ENCODE measurements at regions not wholly inside any gene's neighbourhood (a gene's known extent, or its start where the extent isn't known, plus 50 kb on each side); places are given as distances from the start of the nearest gene placed in this dataset.

DNA sequence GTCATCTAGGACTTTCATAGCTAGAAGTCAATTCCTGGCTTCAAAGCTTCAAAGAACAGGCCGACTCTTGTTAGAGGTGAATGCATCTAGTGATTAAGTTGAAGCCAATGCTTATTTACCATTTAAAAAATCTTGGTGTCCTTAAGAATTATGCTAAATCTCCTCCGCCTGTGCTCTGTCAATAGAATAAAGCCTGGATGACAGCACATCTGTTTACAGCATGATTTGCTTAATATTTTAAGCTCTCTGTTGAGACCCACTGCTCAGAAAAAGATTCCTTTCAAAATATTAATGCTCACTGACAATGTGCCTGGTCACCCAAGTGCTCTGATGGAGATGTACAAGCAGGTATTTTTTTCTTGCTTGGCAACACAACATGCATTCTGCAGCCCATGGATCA is 649.1 kb upstream of the USP24 start:
- DNase-seq: no peak
- Mint-ChIP-seq H3K4me1 (no peaks in the 10 kb centered on the region), H3K9me3 (no peaks in the 10 kb centered on the region), H3K4me3 (no peak overlapping the region), H3K27ac (no peak overlapping the region), H3K36me3 (ENCODE audit: low read depth) (no peaks in the 10 kb centered on the region), H3K27me3 (peaks cover 2% of the 10 kb centered on the region)
- ChIA-PET POLR2A (no interaction called here), CTCF (interaction anchor here (0.8 kb wide), 1 partner anchor 22 kb away, joined by 3 read pairs; no protein-coding TSS in a partner anchor)

DNA sequence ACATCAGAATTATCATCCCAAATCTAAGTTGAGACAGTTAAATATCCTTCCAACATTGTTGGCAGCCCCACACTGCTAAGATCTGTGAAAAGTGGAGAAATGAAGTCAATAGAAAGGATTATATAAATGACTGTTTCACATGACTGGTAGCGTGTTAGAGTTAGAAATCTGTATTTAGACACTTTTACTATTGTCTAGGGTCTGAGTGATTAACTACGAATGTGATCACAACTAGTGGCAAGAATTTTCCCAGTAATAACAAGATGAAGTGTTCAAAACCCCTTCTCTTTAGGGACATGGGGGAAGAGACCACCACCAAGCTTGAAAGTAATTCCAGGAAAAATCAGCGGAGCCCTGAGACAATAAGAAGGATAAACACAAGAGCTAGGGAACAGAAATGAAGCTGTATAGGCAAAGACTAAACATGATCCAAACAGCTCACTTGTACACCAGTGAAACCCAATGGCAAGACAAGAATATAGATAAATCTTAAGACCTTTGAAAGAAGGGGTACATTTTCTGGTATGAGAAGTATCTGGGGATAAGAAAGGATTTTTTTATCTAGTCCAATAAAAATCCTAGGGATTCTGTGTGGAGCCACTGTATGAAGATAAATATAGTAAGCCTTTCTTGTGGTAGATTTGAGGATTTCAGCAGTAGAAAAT is 646.6 kb upstream of the USP24 start:
- Mint-ChIP-seq H3K27ac (no peak overlapping the region), H3K4me1 (no peaks in the 10 kb centered on the region), H3K9me3 (no peaks in the 10 kb centered on the region), H3K27me3 (peaks cover 2% of the 10 kb centered on the region), H3K36me3 (ENCODE audit: low read depth) (no peaks in the 10 kb centered on the region), H3K4me3 (no peak overlapping the region)
- POLR2A ChIA-PET: no interaction called here
- DNase-seq: no peak
- CTCF ChIA-PET: no interaction called here

DNA sequence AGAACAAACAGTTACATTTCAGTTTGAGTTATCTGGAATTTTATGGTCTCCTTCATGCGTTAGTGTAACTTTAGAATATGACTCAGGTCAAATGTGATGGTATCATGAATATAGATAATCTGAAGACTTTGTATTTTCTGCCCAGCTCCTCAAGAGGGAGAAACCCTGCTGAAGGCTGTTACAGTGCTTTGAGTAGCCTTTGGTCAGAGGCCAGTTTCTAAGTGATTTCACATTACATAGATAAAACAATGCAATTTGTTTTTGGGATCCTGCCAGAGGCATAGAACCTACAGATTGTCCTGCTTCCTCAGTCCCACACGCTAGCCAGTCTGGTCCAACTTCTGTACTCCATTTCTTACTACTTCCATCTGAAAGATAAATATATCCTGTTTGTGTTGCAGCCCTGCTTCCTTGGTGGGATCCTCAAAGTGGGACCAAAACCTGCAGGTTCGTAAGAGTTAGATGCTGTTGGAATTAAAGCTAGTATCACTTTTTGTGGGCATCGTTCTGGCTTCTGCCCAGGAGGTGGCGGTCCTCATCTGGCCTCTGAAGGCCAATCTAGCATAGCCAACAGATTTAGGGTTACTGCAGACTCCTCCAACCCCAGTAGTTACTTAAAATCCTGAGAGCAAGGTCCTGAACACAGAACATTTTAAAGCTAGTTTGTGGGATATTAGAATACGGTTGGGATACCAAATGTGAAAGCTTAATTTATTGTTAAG is 645.8 kb upstream of the USP24 start:
- Mint-ChIP-seq H3K36me3 (ENCODE audit: low read depth) (no peaks in the 10 kb centered on the region), H3K4me3 (no peak overlapping the region), H3K27ac (no peak overlapping the region), H3K27me3 (peaks cover 4% of the 10 kb centered on the region), H3K4me1 (no peaks in the 10 kb centered on the region), H3K9me3 (no peaks in the 10 kb centered on the region)
- POLR2A ChIA-PET: no interaction called here
- no peak for DNase-seq
- CTCF ChIA-PET: interaction anchor here (0.5 kb wide), 2 partner anchors 485 to 610 kb away, joined by 3 to 4 read pairs; no protein-coding TSS in a partner anchor

DNA sequence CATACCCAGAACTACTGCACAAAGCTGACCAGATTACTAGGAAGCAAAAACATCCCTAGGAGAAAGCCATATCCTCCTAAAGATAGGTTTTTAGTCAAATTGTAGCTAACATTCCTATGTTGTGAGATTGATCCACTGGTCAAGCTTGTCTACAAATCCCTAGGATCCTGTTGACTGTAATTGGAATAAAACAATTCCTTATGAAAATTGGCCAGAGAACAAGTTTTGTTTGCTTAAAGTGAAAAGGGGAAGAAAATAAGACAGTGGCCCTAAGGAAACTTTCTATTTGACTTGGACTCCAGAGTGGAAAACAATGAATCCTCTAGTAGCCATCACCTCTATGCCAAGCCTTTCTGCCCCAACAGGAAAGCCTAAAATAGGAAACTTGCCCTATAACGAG is 645.2 kb upstream of the USP24 start:
- no peak overlapping the region for H3K27ac Mint-ChIP-seq
- DNase-seq: no peak
- no peaks in the 10 kb centered on the region for H3K36me3 Mint-ChIP-seq (ENCODE audit: low read depth)
- H3K4me3 Mint-ChIP-seq: no peak overlapping the region
- ChIA-PET POLR2A (no interaction called here), CTCF (interaction anchor here (0.5 kb wide), 1 partner anchor 610 kb away, joined by 3 read pairs; no protein-coding TSS in a partner anchor)
- H3K9me3 Mint-ChIP-seq: no peaks in the 10 kb centered on the region
- peaks cover 4% of the 10 kb centered on the region for H3K27me3 Mint-ChIP-seq
- no peaks in the 10 kb centered on the region for H3K4me1 Mint-ChIP-seq

DNA sequence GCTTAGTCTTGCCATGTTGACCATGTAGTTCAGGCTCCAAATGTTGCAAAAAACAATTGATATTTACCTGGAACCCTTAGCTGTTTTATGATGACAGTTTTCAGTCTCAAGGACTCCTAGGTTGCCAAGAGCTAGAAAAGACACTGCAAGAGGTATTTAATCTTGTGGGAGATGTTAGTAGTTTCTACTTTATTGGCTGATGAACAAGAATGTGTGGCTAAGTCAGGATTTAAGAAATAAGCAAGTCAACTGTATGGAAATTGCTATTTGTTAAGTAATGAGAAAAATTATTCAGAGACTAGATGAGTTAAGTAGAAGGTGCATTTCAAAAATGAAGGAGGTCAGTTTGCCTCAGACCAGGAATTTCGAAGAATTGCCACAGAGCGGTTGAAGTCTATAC is 639.7 kb upstream of the USP24 start:
- H3K4me1 Mint-ChIP-seq: no peaks in the 10 kb centered on the region
- H3K27ac Mint-ChIP-seq: no peak overlapping the region
- ChIA-PET CTCF (no interaction called here), POLR2A (interaction anchor here (0.6 kb wide), 1 partner anchor 258 kb away, joined by 4 read pairs; no protein-coding TSS in a partner anchor)
- no peak overlapping the region for H3K4me3 Mint-ChIP-seq
- no peaks in the 10 kb centered on the region for H3K36me3 Mint-ChIP-seq (ENCODE audit: low read depth)
- no peaks in the 10 kb centered on the region for H3K9me3 Mint-ChIP-seq
- DNase-seq: no peak
- H3K27me3 Mint-ChIP-seq: peaks cover 2% of the 10 kb centered on the region

DNA sequence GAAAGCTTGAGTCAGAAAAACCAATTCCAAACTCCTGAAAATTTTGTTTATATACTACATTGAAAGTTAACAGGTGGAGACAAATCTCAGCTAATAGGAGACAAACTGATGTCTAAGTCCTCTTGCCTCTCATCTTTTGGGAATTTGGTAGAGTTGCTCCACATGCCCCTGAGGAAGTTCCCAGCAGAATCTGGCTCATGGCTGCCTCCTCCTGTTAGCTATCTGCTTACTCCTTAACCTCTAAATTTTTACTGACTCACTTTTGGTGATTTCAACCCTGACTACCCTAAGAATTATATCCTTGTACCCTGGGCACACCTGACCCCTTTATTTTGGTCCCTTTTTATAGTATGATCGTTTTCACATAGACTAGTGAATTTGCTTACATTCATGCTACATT is 633.7 kb upstream of the USP24 start:
- ChIA-PET CTCF (no interaction called here), POLR2A (no interaction called here)
- Mint-ChIP-seq H3K27me3 (no peaks in the 10 kb centered on the region), H3K27ac (no peak overlapping the region), H3K4me1 (no peaks in the 10 kb centered on the region), H3K9me3 (no peaks in the 10 kb centered on the region), H3K36me3 (ENCODE audit: low read depth) (no peaks in the 10 kb centered on the region), H3K4me3 (no peak overlapping the region)
- DNase-seq: no peak

DNA sequence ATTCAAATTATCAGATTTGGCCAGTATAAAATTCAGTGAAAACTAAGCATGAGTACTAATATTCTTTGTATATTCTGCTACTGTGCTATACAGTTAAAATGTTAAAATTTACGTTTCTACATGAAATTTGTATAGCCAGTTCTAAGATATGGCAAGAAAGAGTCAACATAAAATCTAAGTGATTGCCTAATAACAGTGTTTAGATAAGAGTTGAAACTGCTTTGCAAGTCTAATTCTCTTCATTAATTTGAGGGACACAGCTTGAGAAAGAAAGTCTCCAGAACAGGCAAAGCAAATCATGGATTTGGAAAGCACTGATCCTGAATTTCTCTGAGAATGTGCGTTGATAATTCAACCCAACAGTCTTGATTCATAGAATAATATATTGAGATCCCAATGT is 630.9 kb upstream of the USP24 start:
- no peaks in the 10 kb centered on the region for H3K9me3 Mint-ChIP-seq
- ChIA-PET CTCF (no interaction called here), POLR2A (no interaction called here)
- no peaks in the 10 kb centered on the region for H3K36me3 Mint-ChIP-seq (ENCODE audit: low read depth)
- no peaks in the 10 kb centered on the region for H3K27me3 Mint-ChIP-seq
- no peak for DNase-seq
- H3K4me3 Mint-ChIP-seq: no peak overlapping the region
- H3K4me1 Mint-ChIP-seq: no peaks in the 10 kb centered on the region
- no peak overlapping the region for H3K27ac Mint-ChIP-seq

DNA sequence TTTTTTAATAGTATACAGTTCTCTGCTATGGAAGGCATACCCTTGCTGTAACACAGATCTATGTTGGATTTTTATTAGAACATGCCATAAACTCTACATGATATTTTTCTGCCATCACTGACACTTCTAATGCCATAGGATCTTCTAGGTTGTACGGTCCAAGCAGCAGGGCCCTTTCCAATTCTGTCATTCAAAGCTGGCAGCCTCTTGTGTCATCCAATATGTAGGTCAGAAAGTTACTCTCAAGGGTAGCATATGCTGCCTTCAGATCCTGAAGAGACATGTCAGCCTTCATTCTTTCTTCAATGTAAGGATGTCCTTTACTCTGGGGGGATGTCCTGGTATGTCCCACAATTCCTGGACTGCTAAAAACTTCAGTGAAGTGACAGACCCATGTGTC is 629.2 kb upstream of the USP24 start:
- H3K4me3 Mint-ChIP-seq: no peak overlapping the region
- no peaks in the 10 kb centered on the region for H3K36me3 Mint-ChIP-seq (ENCODE audit: low read depth)
- no peak for DNase-seq
- no peaks in the 10 kb centered on the region for H3K27me3 Mint-ChIP-seq
- POLR2A ChIA-PET: no interaction called here
- CTCF ChIA-PET: no interaction called here
- no peaks in the 10 kb centered on the region for H3K4me1 Mint-ChIP-seq
- H3K9me3 Mint-ChIP-seq: no peaks in the 10 kb centered on the region
- no peak overlapping the region for H3K27ac Mint-ChIP-seq

DNA sequence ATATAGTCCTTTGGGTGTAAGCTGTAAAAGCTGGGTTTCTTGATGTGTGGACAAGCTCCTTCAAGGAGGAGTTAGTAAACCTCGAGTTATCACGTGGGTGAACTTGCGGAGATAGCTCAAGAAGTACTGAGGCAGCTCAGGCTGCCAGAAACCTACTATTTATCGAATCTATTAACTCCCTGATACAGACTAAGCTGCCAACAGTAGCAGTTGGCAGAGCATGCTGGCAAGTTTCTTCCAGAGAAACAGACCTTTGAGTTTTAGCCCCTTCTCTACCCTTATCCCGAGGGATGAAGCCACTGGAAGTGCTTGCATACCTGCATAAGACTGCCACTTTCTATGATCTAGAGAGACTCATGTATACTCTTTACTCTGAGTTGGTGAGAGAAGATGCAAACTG is 624.5 kb upstream of the USP24 start:
- H3K4me3 Mint-ChIP-seq: no peak overlapping the region
- POLR2A ChIA-PET: no interaction called here
- no peaks in the 10 kb centered on the region for H3K4me1 Mint-ChIP-seq
- DNase-seq: no peak
- no peak overlapping the region for H3K27ac Mint-ChIP-seq
- H3K36me3 Mint-ChIP-seq (ENCODE audit: low read depth): no peaks in the 10 kb centered on the region
- no peaks in the 10 kb centered on the region for H3K9me3 Mint-ChIP-seq
- no peaks in the 10 kb centered on the region for H3K27me3 Mint-ChIP-seq
- CTCF ChIA-PET: interaction anchor here (0.5 kb wide), 1 partner anchor 62 kb away, joined by 4 read pairs; no protein-coding TSS in a partner anchor

DNA sequence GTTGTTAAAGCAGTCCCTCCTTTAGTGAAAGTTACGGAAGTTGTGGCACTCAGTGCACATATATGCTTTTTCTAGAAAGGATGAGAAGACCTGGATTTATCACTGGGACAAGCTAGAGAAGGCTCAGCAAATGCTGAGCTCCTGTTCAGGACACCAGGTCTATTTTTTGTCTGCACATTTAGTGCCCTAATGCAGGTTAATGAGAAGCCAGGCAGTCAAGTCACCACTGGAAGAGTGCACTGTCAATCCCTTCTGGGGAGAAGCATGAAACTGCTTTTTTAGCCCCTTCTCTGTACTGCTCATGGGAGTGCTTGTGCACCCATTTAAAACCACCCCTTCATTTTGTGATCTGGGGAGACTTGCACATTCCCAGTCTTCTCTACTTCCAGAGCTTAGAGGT is 624.1 kb upstream of the USP24 start:
- ChIA-PET POLR2A (no interaction called here), CTCF (interaction anchor here (0.5 kb wide), 1 partner anchor 62 kb away, joined by 4 read pairs; no protein-coding TSS in a partner anchor)
- Mint-ChIP-seq H3K27ac (no peak overlapping the region), H3K4me3 (no peak overlapping the region), H3K4me1 (no peaks in the 10 kb centered on the region), H3K36me3 (ENCODE audit: low read depth) (no peaks in the 10 kb centered on the region), H3K27me3 (no peaks in the 10 kb centered on the region), H3K9me3 (no peaks in the 10 kb centered on the region)
- DNase-seq: no peak

DNA sequence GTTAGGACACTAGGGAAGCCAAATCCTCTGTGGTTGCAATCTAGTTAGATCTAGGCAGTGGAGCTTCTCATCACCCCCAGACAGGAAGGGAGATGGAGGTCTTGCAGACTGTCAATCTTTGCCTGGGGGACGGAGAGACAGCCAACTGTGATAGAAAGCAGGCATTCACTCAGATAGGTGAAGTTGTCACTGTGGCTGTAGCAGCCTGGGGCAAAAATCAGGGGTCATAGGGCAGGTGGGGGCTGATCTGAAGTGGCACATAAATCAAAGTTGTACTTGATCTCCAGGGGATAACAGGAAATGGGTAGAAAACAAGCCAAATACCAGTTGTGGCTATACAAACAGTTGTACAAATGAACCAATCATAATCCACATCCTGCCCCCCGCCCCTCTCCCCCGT is 620.9 kb upstream of the USP24 start:
- Mint-ChIP-seq H3K27ac (no peak overlapping the region), H3K9me3 (no peaks in the 10 kb centered on the region), H3K4me1 (no peaks in the 10 kb centered on the region), H3K27me3 (no peaks in the 10 kb centered on the region), H3K4me3 (no peak overlapping the region), H3K36me3 (ENCODE audit: low read depth) (no peaks in the 10 kb centered on the region)
- no peak for DNase-seq
- ChIA-PET CTCF (no interaction called here), POLR2A (no interaction called here)

DNA sequence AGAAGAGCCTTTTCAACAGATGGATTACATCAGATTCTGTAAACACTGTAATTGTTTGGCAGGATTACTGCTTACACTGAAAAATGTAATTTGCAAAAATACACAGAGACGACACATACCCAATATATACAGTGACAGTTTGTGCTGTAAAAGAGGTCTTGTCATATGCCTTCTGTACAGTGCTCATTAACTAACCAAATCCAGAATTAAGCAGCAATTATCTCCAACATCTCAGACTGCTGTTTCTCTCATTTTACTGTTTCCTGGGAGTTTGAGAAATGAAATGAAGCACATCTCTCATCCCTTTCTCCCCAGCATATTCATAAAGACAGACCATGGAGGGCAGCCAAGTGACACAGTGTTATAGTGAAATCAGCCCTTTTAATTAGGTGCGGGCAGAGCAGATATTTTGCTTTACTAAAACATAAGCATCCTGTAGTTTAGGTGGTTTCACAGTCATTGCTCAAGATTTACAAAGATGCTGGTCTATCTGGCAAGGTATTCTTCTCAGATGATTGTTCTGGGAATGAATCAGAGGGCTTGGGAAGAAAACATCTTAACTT is 618.4 kb upstream of the USP24 start:
- no peaks in the 10 kb centered on the region for H3K4me1 Mint-ChIP-seq
- no peak overlapping the region for H3K27ac Mint-ChIP-seq
- no peaks in the 10 kb centered on the region for H3K36me3 Mint-ChIP-seq (ENCODE audit: low read depth)
- no peaks in the 10 kb centered on the region for H3K27me3 Mint-ChIP-seq
- H3K9me3 Mint-ChIP-seq: no peaks in the 10 kb centered on the region
- H3K4me3 Mint-ChIP-seq: no peak overlapping the region
- no peak for DNase-seq
- CTCF ChIA-PET: no interaction called here
- POLR2A ChIA-PET: no interaction called here

DNA sequence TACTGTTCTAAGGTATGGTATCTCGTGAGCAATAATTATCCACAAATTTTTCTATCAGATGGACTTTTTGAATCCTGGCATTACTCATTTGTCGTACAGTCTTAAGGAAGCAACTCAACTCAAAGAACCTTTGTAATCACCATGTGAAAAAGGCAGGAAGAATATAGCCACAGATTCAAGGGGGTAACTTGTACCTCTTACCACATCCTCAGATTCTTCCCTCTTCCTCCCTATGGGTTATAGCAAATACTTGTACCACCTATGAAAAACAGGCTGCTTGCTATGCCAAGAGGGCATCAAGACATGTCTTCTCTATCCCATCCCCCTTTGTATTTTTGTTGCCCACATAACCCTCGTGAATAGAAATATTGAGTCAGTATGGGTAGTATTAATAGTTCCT is 616.6 kb upstream of the USP24 start:
- H3K9me3 Mint-ChIP-seq: no peaks in the 10 kb centered on the region
- H3K4me1 Mint-ChIP-seq: no peaks in the 10 kb centered on the region
- no peak for DNase-seq
- POLR2A ChIA-PET: no interaction called here
- no peak overlapping the region for H3K4me3 Mint-ChIP-seq
- H3K27me3 Mint-ChIP-seq: no peaks in the 10 kb centered on the region
- no peaks in the 10 kb centered on the region for H3K36me3 Mint-ChIP-seq (ENCODE audit: low read depth)
- no peak overlapping the region for H3K27ac Mint-ChIP-seq
- CTCF ChIA-PET: no interaction called here

DNA sequence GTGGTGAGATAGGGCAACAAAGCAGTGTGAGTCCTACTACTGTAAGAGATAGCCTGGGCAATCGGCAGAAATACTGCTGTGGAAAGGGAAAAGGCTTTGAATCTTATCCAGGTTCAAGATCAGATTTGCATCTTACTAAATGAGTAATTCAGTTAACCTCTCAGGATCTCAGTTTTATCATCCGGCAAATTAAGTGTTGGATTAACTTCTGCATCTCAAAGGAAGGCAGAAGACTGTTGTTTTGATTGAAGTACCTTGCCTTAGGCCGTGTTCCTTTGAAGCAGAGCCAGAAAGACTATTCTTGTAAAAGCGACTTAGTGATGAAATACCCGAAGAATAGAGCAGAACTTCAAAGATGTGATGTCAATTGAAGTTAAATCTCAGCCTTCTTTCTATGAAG is 612.9 kb upstream of the USP24 start:
- Mint-ChIP-seq H3K4me1 (no peaks in the 10 kb centered on the region), H3K9me3 (no peaks in the 10 kb centered on the region), H3K27me3 (no peaks in the 10 kb centered on the region), H3K27ac (no peak overlapping the region), H3K36me3 (ENCODE audit: low read depth) (no peaks in the 10 kb centered on the region), H3K4me3 (no peak overlapping the region)
- POLR2A ChIA-PET: no interaction called here
- CTCF ChIA-PET: no interaction called here
- DNase-seq: no peak

Data from activated CD4-positive, alpha-beta T cell treated with anti-CD3 and anti-CD28 coated beads, Interleukin-2, amount 10 ng/mL, durations not matched to agents 7 days and 5 days (primary cell).